ENCODE measurements at regions not wholly inside any gene's neighbourhood (a gene's known extent, or its start where the extent isn't known, plus 50 kb on each side); places are given as distances from the start of the nearest gene placed in this dataset.
"Not testable (repeated sequence)": the region's sequence is repeated elsewhere in the genome, so short reads cannot be mapped to it uniquely, and the experiment has no call there.

DNA sequence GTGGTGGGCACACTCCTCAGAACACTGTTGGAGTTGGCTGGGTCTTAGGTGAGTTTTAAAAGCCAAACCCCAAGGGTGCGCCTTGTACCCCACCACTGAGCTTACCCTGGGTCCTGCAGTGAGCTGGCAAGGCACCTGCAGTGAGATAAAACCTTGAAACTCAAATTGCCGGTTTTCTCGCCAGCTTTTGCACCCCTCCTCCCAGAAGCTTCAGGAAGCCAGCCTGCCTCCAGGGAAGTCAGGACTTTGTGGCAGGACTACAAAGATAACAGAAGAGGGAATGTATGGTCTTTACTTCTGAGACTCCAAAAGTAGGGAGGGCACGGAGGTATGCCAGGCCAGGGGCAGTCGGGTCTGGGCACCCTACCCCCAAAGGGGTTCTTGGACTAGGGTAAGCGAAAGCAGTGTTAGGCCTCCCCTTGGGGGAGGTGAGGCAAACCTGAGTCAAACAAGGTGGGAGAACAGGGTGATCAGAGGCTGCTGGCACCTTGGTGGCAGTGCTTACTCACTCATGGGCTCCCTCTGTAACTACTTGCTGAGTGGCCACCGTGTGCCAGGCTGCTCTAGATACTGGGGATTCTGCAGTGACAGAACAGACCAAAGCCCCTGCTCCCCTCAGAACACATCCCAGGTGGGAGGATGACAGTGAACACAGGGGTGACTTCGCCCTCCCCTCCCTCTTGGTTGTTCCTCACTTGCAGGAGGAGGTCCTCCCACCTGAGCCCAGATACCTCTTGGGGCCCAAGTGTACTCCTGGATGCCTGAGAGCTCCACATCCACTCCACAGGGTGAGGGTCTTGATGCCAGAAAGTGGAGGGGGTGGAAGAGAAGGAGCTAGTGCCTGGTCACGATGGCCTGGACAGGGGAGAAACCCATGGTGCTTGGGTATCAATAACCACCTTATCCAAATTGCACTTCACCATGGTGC, 69.3 kb upstream of the RGPD5 start:
- TF ChIP-seq CTCF (IDR thresholded peaks at IDR 0.05; ENCODE audit: low read depth, low read length) = no peak
- no peak for DNase-seq (ENCODE audit: low read depth, low spot score)
- in situ Hi-C loops (cut with HindIII; ENCODE audit: low sequenced_read_pairs) = no loop called here
- H3K4me3 ChIP-seq (ENCODE audit: low read depth, low read length) = no peak overlapping the region

- DNase-seq (ENCODE audit: low read depth, low spot score) = no peak
- no peak overlapping the region for H3K4me3 ChIP-seq (ENCODE audit: low read depth, low read length)
- TF ChIP-seq CTCF (IDR thresholded peaks at IDR 0.05; ENCODE audit: low read depth, low read length) = no peak
- in situ Hi-C loops (cut with HindIII; ENCODE audit: low sequenced_read_pairs) = no loop called here
Measured at GRCh38 chr2:109726379-109727270, 67.5 kb upstream of the RGPD5 start.

DNA sequence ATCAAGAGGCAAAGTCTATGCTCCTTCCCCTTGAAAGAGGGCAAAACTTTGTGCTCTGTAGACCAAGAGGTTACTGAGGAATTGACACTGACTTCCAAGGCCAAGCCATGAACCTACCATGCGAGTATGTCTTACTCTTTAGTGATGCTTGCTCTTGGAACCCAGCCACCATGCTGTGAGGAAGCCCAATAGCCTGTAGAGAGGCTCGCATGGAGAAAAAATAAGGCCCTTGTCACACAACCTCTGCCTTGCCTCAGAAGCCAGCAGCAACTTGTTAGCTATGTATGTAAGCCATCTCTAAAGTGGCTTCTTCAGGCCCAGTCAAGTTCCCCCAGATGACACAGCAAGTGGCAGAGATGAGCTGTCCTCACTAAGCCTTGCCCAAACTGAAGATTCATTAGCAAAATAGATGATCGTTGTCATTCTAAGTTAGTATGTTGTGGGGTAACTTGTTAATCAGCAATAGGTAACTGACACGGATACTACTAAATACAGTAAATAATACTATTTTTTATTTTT, 66.1 kb upstream of the RGPD5 start:
- no peak overlapping the region for H3K4me3 ChIP-seq (ENCODE audit: low read depth, low read length)
- in situ Hi-C loops (cut with HindIII; ENCODE audit: low sequenced_read_pairs) = no loop called here
- no peak for DNase-seq (ENCODE audit: low read depth, low spot score)

DNA sequence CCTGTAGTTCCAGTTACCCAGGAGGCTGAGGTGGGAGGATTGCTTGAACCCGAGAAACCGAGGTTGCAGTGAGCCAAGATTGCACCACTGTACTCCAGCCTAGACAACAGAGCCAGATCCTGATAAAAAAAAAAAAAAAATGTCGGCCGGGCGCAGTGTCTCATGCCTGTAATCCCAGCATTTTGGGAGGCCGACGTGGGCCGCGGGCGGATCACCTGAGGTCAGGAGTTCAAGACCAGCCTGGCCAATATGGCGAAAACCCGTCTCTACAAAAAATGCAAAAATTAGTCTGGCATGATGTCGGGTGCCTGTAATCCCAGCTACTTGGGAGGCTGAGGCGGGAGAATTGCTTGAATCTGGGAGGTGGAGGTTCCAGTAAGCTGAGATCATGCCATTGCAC, 60.4 kb upstream of the RGPD5 start:
- H3K4me3 ChIP-seq (ENCODE audit: low read depth, low read length); DNase-seq (ENCODE audit: low read depth, low spot score); in situ Hi-C loops (cut with HindIII; ENCODE audit: low sequenced_read_pairs): not testable (repeated sequence)

More for the DNA sequence above, 66.1 kb upstream of the RGPD5 start:
- TF ChIP-seq CTCF (IDR thresholded peaks at IDR 0.05; ENCODE audit: low read depth, low read length) = no peak

- peak; percentile 73 for DNase-seq (ENCODE audit: low read depth, low spot score)
- TF ChIP-seq CTCF (IDR thresholded peaks at IDR 0.05; ENCODE audit: low read depth, low read length) = peak; percentile 71
- in situ Hi-C loops (cut with HindIII; ENCODE audit: low sequenced_read_pairs) = no loop called here
- no peak overlapping the region for H3K4me3 ChIP-seq (ENCODE audit: low read depth, low read length)
Measured at GRCh38 chr2:109736177-109736827, 57.8 kb upstream of the RGPD5 start.
